GM23338 (cell line): ENCODE measurements at regions not wholly inside any gene's neighbourhood (a gene's known extent, or its start where the extent isn't known, plus 50 kb on each side); places are given as distances from the start of the nearest gene placed in this dataset.

ENCODE experiments used
- ATAC-seq: fragments of 200-7000 bp; cut with Tn5 transposase; 3 replicates; pipeline ENCODE4 v1.9.1; 2020
- DNase-seq: peaks from one replicate; pipeline ENCODE4 v3.0.0-alpha.2; 2015; ENCODE audit warnings: low spot score
- H2AFZ ChIP-seq: fragments of 200-600 bp; sonication (generic); 2 replicates; pipeline ENCODE4 v1.8.0; 2016; ENCODE audit warnings: antibody characterized with exemption, mild to moderate bottlenecking, moderate library complexity
- H3F3A ChIP-seq: fragments of 200-600 bp; sonication (generic); replicated peaks from 2 replicates; pipeline ENCODE4 v1.8.0; 2017; ENCODE audit warnings: antibody characterized with exemption, mixed run types, low read depth
- H3K27ac ChIP-seq: fragments of 200-600 bp; sonication (generic); 2 replicates; pipeline ENCODE4 v1.6.1; 2016; ENCODE audit warnings: low read depth
- H3K27me3 ChIP-seq: fragments of 200-600 bp; sonication (generic); 2 replicates; pipeline ENCODE4 v1.8.0; 2016; ENCODE audit warnings: mild to moderate bottlenecking, mixed run types, moderate library complexity; ENCODE audit not compliant: insufficient read depth
- H3K36me3 ChIP-seq: fragments of 200-600 bp; sonication (generic); 2 replicates; pipeline ENCODE4 v1.8.0; 2016; ENCODE audit warnings: mild to moderate bottlenecking; ENCODE audit not compliant: insufficient read depth
- H3K4me1 ChIP-seq: fragments of 200-600 bp; sonication (generic); 2 replicates; pipeline ENCODE4 v1.8.0; 2016; ENCODE audit warnings: mild to moderate bottlenecking, moderate library complexity; ENCODE audit not compliant: insufficient read depth
- H3K4me2 ChIP-seq: fragments of 200-600 bp; sonication (generic); 2 replicates; pipeline ENCODE4 v1.7.1; 2017; ENCODE audit warnings: mixed run types
- H3K4me3 ChIP-seq: fragments of 200-600 bp; sonication (generic); 2 replicates; pipeline ENCODE4 v1.6.1; 2016; ENCODE audit warnings: mixed run types
- H3K79me2 ChIP-seq: fragments of 200-600 bp; sonication (generic); replicated peaks from 2 replicates; pipeline ENCODE4 v1.8.0; 2017; ENCODE audit warnings: mild to moderate bottlenecking; ENCODE audit not compliant: insufficient read depth
- H3K9me2 ChIP-seq: fragments of 200-600 bp; sonication (generic); 2 replicates; pipeline ENCODE4 v1.8.0; 2017; ENCODE audit not compliant: insufficient read depth
- H4K20me1 ChIP-seq: fragments of 200-600 bp; sonication (generic); replicated peaks from 2 replicates; pipeline ENCODE4 v1.8.0; 2017; ENCODE audit warnings: mild to moderate bottlenecking; ENCODE audit not compliant: insufficient read depth
- H3K27ac Mint-ChIP-seq: 2 replicates; pipeline ENCODE4 v1.8.0; 2020; ENCODE audit warnings: inconsistent platforms, mild to moderate bottlenecking, moderate library complexity, mixed read lengths
- H3K27me3 Mint-ChIP-seq: 3 replicates; pipeline ENCODE4 v1.8.0; 2022; ENCODE audit warnings: low read depth, mild to moderate bottlenecking, moderate library complexity, mixed read lengths, inconsistent platforms; ENCODE audit not compliant: insufficient read depth, poor library complexity
- H3K36me3 Mint-ChIP-seq: 3 replicates; pipeline ENCODE4 v1.8.0; 2021; ENCODE audit warnings: low read depth, mild to moderate bottlenecking, inconsistent platforms, moderate library complexity, mixed read lengths
- H3K4me1 Mint-ChIP-seq: 3 replicates; pipeline ENCODE4 v1.8.0; 2020; ENCODE audit warnings: mild to moderate bottlenecking, inconsistent platforms, mixed read lengths
- H3K4me3 Mint-ChIP-seq: 3 replicates; pipeline ENCODE4 v1.8.0; 2021; ENCODE audit warnings: moderate library complexity, mild to moderate bottlenecking, inconsistent platforms, mixed read lengths
- H3K9me3 Mint-ChIP-seq: 3 replicates; pipeline ENCODE4 v1.8.0; 2020; ENCODE audit warnings: moderate library complexity, mild to moderate bottlenecking, inconsistent platforms, mixed read lengths
- CREB1 ChIP-seq: fragments of 250-450 bp; sonication (Bioruptor Pico); IDR thresholded peaks from 2 replicates; pipeline ENCODE4 v1.5.0; 2020; ENCODE audit warnings: low read depth, mild to moderate bottlenecking, moderate library complexity
- EZH2 ChIP-seq: fragments of 200-600 bp; sonication (generic); IDR thresholded peaks from one replicate; pipeline ENCODE4 v1.8.0; 2017; ENCODE audit warnings: antibody characterized with exemption, mild to moderate bottlenecking, low read depth; ENCODE audit not compliant: unreplicated experiment
- EZH2phosphoT487 ChIP-seq: fragments of 200-600 bp; sonication (generic); IDR thresholded peaks from one replicate; pipeline ENCODE4 v1.8.1; 2018; ENCODE audit warnings: antibody characterized with exemption; ENCODE audit not compliant: unreplicated experiment
- JUNB ChIP-seq: IDR thresholded peaks from one replicate; pipeline ENCODE4 v1.6.1; 2016; ENCODE audit warnings: antibody characterized with exemption; ENCODE audit not compliant: unreplicated experiment
- POLR2AphosphoS5 ChIP-seq: IDR thresholded peaks from 2 replicates; pipeline ENCODE4 v1.6.1; 2016; ENCODE audit warnings: antibody characterized with exemption, low read depth
- STAT1 ChIP-seq: IDR thresholded peaks from one replicate; pipeline ENCODE4 v1.6.1; 2016; ENCODE audit warnings: antibody characterized with exemption; ENCODE audit not compliant: unreplicated experiment
- ZNF114 ChIP-seq: fragments of 250-450 bp; sonication (Bioruptor Pico); IDR thresholded peaks from 2 replicates; pipeline ENCODE4 v1.5.0; 2020; ENCODE audit warnings: mild to moderate bottlenecking, moderate library complexity
- ZNF331 ChIP-seq: fragments of 250-450 bp; sonication (Bioruptor Pico); IDR thresholded peaks from 2 replicates; pipeline ENCODE4 v1.5.0; 2020; ENCODE audit warnings: low read depth, mild to moderate bottlenecking, moderate library complexity
- TF ChIP-seq, protein P1 (sequence below), 2 experiments: fragments of 200-600 bp in 1 of 2; sonication (generic) in 1 of 2; conservative IDR thresholded peaks; 2 replicates each; pipeline versions ENCODE4 v1.5.1 to v1.6.1; 2016 to 2017; ENCODE audit warnings: antibody characterized with exemption in 2 of 2, low read depth in 2 of 2, mild to moderate bottlenecking in 2 of 2, moderate library complexity in 1 of 2
- TF ChIP-seq, protein P2 (sequence below): IDR thresholded peaks from one replicate; pipeline ENCODE4 v1.6.1; 2018; ENCODE audit warnings: antibody characterized with exemption; ENCODE audit not compliant: unreplicated experiment
- TF ChIP-seq, protein P3 (sequence below): fragments of 250-450 bp; sonication (Bioruptor Pico); IDR thresholded peaks from 2 replicates; pipeline ENCODE4 v1.5.0; 2020; ENCODE audit warnings: mild to moderate bottlenecking, moderate library complexity

DNA sequence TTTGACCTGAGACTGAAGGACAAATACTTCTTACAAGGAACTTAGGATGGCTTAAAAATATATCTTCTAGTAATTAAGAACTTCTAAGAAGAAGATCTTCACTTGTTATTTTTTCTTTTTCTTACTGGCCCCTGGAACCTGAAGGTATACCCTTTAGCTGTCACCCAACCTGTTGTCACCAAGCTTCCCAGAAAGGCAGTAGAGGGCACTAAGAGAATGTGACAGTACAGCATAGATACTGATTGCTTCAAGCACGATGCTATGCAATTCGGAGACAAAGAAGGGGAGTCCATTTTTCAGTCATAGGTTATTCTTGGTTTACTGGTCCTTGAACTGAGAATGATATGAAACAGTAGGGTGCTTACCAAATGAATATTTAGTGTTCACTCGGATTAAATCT, 208.3 kb upstream of the PCDH9 start:
- no peaks in the 10 kb centered on the region for H3K27me3 Mint-ChIP-seq
- TF ChIP-seq ZNF331 (CRISPR knock-in tag) (no peak), ZNF114 (CRISPR knock-in tag) (no peak), POLR2AphosphoS5 (no peak), EZH2phosphoT487 (no peak), STAT1 (no peak)
- TF ChIP-seq, protein P1, sequence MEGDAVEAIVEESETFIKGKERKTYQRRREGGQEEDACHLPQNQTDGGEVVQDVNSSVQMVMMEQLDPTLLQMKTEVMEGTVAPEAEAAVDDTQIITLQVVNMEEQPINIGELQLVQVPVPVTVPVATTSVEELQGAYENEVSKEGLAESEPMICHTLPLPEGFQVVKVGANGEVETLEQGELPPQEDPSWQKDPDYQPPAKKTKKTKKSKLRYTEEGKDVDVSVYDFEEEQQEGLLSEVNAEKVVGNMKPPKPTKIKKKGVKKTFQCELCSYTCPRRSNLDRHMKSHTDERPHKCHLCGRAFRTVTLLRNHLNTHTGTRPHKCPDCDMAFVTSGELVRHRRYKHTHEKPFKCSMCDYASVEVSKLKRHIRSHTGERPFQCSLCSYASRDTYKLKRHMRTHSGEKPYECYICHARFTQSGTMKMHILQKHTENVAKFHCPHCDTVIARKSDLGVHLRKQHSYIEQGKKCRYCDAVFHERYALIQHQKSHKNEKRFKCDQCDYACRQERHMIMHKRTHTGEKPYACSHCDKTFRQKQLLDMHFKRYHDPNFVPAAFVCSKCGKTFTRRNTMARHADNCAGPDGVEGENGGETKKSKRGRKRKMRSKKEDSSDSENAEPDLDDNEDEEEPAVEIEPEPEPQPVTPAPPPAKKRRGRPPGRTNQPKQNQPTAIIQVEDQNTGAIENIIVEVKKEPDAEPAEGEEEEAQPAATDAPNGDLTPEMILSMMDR (conservative IDR thresholded peaks at IDR 0.05; ENCODE audit: low read depth in 2 of 2), result peak; percentile 29 to 78; a peak in 3 of 4 replicates
- TF ChIP-seq, protein P2, sequence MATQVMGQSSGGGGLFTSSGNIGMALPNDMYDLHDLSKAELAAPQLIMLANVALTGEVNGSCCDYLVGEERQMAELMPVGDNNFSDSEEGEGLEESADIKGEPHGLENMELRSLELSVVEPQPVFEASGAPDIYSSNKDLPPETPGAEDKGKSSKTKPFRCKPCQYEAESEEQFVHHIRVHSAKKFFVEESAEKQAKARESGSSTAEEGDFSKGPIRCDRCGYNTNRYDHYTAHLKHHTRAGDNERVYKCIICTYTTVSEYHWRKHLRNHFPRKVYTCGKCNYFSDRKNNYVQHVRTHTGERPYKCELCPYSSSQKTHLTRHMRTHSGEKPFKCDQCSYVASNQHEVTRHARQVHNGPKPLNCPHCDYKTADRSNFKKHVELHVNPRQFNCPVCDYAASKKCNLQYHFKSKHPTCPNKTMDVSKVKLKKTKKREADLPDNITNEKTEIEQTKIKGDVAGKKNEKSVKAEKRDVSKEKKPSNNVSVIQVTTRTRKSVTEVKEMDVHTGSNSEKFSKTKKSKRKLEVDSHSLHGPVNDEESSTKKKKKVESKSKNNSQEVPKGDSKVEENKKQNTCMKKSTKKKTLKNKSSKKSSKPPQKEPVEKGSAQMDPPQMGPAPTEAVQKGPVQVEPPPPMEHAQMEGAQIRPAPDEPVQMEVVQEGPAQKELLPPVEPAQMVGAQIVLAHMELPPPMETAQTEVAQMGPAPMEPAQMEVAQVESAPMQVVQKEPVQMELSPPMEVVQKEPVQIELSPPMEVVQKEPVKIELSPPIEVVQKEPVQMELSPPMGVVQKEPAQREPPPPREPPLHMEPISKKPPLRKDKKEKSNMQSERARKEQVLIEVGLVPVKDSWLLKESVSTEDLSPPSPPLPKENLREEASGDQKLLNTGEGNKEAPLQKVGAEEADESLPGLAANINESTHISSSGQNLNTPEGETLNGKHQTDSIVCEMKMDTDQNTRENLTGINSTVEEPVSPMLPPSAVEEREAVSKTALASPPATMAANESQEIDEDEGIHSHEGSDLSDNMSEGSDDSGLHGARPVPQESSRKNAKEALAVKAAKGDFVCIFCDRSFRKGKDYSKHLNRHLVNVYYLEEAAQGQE, result no peak

DNA sequence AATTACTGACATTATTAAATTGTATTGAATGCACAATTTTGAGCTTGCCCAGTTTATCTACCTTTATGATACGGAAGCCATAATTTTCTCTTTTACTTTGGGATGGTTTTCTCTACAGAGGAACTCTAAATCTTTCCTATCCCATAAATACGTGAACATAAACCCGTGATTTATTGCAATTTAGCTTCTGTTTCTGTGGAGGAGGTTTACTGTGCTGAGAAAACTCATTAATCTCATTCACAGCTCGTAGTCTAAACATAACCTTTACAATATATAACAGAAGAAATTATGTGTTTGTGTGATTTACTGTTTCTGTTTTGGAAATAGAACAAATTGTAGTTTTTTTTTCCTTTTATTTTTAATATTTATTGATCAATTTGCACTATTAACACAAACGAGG, 207.1 kb upstream of the PCDH9 start:
- DNase-seq (no peak), ATAC-seq (no peak)
- Mint-ChIP-seq H3K36me3 (no peaks in the 10 kb centered on the region), H3K4me1 (no peaks in the 10 kb centered on the region), H3K4me3 (no peak overlapping the region), H3K9me3 (no peaks in the 10 kb centered on the region), H3K27ac (no peak overlapping the region), H3K27me3 (no peaks in the 10 kb centered on the region)
- H3F3A ChIP-seq, result no peaks in the 10 kb centered on the region
- H3K27me3 ChIP-seq, result no peaks in the 10 kb centered on the region
- H3K4me2 ChIP-seq, result no peak overlapping the region
- no peak overlapping the region for H3K4me3 ChIP-seq
- H2AFZ ChIP-seq, result no peak overlapping the region
- H4K20me1 ChIP-seq, result no peaks in the 10 kb centered on the region
- no peaks in the 10 kb centered on the region for H3K4me1 ChIP-seq
- H3K36me3 ChIP-seq, result no peaks in the 10 kb centered on the region
- no peaks in the 10 kb centered on the region for H3K79me2 ChIP-seq
- H3K9me2 ChIP-seq, result no peaks in the 10 kb centered on the region
- no peak overlapping the region for H3K27ac ChIP-seq
- TF ChIP-seq ZNF114 (CRISPR knock-in tag) (no peak), EZH2phosphoT487 (no peak), STAT1 (no peak), JUNB (no peak), CREB1 (no peak), ZNF331 (CRISPR knock-in tag) (no peak), EZH2 (no peak)
- TF ChIP-seq, protein P3, sequence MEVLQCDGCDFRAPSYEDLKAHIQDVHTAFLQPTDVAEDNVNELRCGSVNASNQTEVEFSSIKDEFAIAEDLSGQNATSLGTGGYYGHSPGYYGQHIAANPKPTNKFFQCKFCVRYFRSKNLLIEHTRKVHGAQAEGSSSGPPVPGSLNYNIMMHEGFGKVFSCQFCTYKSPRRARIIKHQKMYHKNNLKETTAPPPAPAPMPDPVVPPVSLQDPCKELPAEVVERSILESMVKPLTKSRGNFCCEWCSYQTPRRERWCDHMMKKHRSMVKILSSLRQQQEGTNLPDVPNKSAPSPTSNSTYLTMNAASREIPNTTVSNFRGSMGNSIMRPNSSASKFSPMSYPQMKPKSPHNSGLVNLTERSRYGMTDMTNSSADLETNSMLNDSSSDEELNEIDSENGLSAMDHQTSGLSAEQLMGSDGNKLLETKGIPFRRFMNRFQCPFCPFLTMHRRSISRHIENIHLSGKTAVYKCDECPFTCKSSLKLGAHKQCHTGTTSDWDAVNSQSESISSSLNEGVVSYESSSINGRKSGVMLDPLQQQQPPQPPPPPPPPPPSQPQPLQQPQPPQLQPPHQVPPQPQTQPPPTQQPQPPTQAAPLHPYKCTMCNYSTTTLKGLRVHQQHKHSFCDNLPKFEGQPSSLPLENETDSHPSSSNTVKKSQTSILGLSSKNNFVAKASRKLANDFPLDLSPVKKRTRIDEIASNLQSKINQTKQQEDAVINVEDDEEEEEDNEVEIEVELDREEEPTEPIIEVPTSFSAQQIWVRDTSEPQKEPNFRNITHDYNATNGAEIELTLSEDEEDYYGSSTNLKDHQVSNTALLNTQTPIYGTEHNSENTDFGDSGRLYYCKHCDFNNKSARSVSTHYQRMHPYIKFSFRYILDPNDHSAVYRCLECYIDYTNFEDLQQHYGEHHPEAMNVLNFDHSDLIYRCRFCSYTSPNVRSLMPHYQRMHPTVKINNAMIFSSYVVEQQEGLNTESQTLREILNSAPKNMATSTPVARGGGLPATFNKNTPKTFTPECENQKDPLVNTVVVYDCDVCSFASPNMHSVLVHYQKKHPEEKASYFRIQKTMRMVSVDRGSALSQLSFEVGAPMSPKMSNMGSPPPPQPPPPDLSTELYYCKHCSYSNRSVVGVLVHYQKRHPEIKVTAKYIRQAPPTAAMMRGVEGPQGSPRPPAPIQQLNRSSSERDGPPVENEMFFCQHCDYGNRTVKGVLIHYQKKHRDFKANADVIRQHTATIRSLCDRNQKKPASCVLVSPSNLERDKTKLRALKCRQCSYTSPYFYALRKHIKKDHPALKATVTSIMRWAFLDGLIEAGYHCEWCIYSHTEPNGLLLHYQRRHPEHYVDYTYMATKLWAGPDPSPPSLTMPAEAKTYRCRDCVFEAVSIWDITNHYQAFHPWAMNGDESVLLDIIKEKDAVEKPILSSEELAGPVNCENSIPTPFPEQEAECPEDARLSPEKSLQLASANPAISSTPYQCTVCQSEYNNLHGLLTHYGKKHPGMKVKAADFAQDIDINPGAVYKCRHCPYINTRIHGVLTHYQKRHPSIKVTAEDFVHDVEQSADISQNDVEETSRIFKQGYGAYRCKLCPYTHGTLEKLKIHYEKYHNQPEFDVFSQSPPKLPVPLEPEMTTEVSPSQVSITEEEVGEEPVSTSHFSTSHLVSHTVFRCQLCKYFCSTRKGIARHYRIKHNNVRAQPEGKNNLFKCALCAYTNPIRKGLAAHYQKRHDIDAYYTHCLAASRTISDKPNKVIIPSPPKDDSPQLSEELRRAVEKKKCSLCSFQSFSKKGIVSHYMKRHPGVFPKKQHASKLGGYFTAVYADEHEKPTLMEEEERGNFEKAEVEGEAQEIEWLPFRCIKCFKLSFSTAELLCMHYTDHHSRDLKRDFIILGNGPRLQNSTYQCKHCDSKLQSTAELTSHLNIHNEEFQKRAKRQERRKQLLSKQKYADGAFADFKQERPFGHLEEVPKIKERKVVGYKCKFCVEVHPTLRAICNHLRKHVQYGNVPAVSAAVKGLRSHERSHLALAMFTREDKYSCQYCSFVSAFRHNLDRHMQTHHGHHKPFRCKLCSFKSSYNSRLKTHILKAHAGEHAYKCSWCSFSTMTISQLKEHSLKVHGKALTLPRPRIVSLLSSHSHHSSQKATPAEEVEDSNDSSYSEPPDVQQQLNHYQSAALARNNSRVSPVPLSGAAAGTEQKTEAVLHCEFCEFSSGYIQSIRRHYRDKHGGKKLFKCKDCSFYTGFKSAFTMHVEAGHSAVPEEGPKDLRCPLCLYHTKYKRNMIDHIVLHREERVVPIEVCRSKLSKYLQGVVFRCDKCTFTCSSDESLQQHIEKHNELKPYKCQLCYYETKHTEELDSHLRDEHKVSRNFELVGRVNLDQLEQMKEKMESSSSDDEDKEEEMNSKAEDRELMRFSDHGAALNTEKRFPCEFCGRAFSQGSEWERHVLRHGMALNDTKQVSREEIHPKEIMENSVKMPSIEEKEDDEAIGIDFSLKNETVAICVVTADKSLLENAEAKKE (CRISPR knock-in tag), result no peak

More for the DNA sequence above, 208.3 kb upstream of the PCDH9 start:
- Histone ChIP-seq H2AFZ (no peak overlapping the region), H3F3A (no peaks in the 10 kb centered on the region), H3K27me3 (no peaks in the 10 kb centered on the region), H3K36me3 (no peaks in the 10 kb centered on the region), H3K79me2 (no peaks in the 10 kb centered on the region), H3K4me3 (no peak overlapping the region), H3K4me2 (no peak overlapping the region), H3K4me1 (no peaks in the 10 kb centered on the region), H3K9me2 (no peaks in the 10 kb centered on the region), H4K20me1 (no peaks in the 10 kb centered on the region), H3K27ac (no peak overlapping the region)
- DNase-seq (peak; percentile 18), ATAC-seq (peak; percentile 68)
- Mint-ChIP-seq H3K9me3 (no peaks in the 10 kb centered on the region), H3K4me3 (no peak overlapping the region), H3K4me1 (no peaks in the 10 kb centered on the region), H3K36me3 (no peaks in the 10 kb centered on the region), H3K27ac (no peak overlapping the region)
